Esophagus (tissue), 2 donors: ENCODE measurements at regions not wholly inside any gene's neighbourhood (a gene's known extent, or its start where the extent isn't known, plus 50 kb on each side); places are given as distances from the start of the nearest gene placed in this dataset.
"Not testable (repeated sequence)": the region's sequence is repeated elsewhere in the genome, so short reads cannot be mapped to it uniquely, and the experiment has no call there.

ENCODE experiments used
- H3K27ac ChIP-seq, 2 donors: one replicate each; pipeline ENCODE4 v1.5.1; 2013; ENCODE audit warnings: low read depth in 2 of 2, mild to moderate bottlenecking in 2 of 2, inconsistent platforms in 1 of 2, low read length in 1 of 2, moderate library complexity in 1 of 2
- H3K27me3 ChIP-seq, 2 donors: one replicate each; pipeline ENCODE4 v1.6.1; 2013; ENCODE audit warnings: low read length in 2 of 2, control low read depth in 1 of 2, mild to moderate bottlenecking in 1 of 2; ENCODE audit not compliant: insufficient read depth in 2 of 2, control insufficient read depth in 1 of 2
- H3K36me3 ChIP-seq, 2 donors: one replicate each; pipeline ENCODE4 v1.6.1; 2013; ENCODE audit warnings: low read length in 1 of 2; ENCODE audit not compliant: control insufficient read depth in 2 of 2, insufficient read depth in 2 of 2
- H3K4me1 ChIP-seq, 2 donors: one replicate each; pipeline ENCODE4 v1.6.1; 2013; ENCODE audit warnings: low read length in 1 of 2; ENCODE audit not compliant: control insufficient read depth in 2 of 2, insufficient read depth in 2 of 2
- H3K4me3 ChIP-seq, 2 donors: one replicate each; pipeline ENCODE4 v1.5.1; 2013; ENCODE audit warnings: low read length in 2 of 2, mild to moderate bottlenecking in 2 of 2, low read depth in 1 of 2, moderate library complexity in 1 of 2
- H3K9me3 ChIP-seq, 2 donors: one replicate each; pipeline ENCODE4 v1.6.1; 2013; ENCODE audit warnings: mild to moderate bottlenecking in 2 of 2, low read depth in 1 of 2, low read length in 1 of 2, moderate library complexity in 1 of 2; ENCODE audit not compliant: control insufficient read depth in 2 of 2, insufficient read depth in 1 of 2
- WGBS, 2 donors: extraction: QIAGEN DNeasy Blood & Tissue Kit; methylation state at CpG; one replicate each; pipeline ENCODE4 v1.1.7; 2013; 5-methylcytosine and 5-hydroxymethylcytosine counted together
- donor health status: healthy with polysubstance abuse.
- donor health status: Bipolar disorder and iron deficiency.

DNA sequence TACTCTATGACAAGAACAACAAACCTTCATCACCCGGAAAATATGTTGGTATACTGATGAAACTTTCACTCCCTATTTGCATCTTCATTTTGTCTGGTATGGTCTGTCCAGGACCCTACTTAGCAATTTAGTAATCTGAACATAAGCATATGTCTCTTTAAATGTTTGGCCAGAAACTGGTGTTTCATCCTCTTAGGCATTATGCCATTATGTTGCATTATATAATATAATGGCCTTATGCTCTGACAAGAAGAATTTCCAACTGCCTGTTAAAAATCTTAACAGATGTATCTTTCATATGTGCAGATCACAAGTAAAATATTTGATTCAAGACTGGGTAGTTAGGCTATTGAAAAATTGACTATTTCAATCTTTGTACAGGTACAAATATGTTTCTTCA is 610.6 kb upstream of the PRR20A start:
- H3K4me3 ChIP-seq, result no peak overlapping the region
- H3K4me1 ChIP-seq, result no peaks in the 10 kb centered on the region
- no peaks in the 10 kb centered on the region for H3K36me3 ChIP-seq
- no peaks in the 10 kb centered on the region for H3K9me3 ChIP-seq
- no peaks in the 10 kb centered on the region for H3K27me3 ChIP-seq
- 82 to 92% methylated on average over 1 of the region's 1 CpG for WGBS, 2 donors
- H3K27ac ChIP-seq, result no peak overlapping the region

DNA sequence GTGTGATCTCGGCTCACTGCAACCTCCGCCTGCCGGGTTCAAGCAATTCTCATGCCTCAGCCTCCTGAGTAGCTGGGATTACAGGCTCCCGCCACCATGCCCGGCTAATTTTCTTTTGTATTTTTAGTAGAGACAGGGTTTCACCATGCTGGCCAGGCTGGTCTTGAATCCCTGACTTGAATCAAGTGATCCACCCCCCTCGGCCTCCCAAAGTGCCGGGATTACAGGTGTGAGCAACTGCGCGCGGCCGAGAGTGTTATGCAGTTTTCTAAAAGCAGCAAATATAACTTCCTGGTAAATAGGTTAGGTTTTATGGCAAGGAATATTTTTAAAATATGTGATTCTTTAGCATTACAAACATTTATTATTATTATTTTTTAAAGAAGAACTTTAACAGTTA is 592.8 kb upstream of the PRR20A start:
- not testable (repeated sequence) for H3K9me3 ChIP-seq, H3K27me3 ChIP-seq, H3K27ac ChIP-seq, H3K4me3 ChIP-seq, H3K36me3 ChIP-seq, H3K4me1 ChIP-seq
- WGBS, 2 donors, result 93 to 95% methylated on average over 11 of the region's 11 CpGs

DNA sequence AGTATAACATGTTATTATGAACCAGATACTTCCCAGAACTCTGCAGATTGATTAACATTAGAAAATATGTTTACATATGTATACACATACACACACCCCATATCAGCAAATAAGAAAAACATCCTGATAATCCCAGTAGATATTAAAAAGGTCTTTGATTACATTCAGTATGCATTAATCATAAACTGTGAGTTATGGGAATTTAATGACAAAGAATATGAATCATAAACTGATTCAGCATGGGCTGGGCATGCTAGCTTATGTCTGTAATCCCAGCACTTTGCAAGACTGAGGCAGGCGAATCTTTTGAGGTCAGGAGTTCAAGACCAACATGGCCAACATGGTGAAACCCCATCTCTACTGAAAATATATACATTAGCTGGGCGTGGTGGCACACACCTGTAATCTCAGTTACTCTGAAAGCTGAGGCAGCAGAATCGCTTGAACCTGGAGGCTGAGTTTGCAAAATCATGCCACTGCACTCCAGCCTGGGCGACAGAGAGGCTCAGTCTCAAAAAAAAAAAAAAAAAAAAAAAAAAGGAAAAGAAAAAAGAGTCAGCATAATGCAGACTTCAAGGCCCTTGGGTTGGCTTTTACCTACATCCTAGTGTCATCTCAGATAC is 581.9 kb upstream of the PRR20A start:
- H3K36me3 ChIP-seq, result no peaks in the 10 kb centered on the region
- H3K27ac ChIP-seq, result no peak overlapping the region
- no peaks in the 10 kb centered on the region for H3K9me3 ChIP-seq
- no peaks in the 10 kb centered on the region for H3K27me3 ChIP-seq
- WGBS, 2 donors, result 70 to 72% methylated on average over 4 of the region's 4 CpGs
- H3K4me1 ChIP-seq, result no peaks in the 10 kb centered on the region
- no peak overlapping the region for H3K4me3 ChIP-seq

DNA sequence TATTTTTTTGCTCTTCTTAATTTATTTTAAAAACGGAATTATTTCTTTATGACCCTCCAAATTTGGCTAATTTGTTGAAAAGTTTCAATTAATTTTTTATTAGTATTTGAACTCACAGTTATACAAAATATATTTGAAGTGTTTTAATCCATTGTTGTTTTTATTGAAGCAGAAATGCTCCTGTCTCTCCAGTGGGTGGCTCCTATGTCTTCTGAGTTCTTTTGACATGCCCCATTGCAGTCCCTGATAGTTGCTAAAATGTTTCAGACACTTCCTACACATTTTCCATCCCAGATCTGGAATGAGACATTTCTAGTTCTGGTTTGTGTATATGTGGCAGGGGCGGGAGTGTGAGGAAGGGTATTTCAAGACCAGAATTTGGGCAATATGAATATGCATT is 579.4 kb upstream of the PRR20A start:
- H3K9me3 ChIP-seq, result no peaks in the 10 kb centered on the region
- H3K27ac ChIP-seq, result no peak overlapping the region
- H3K4me3 ChIP-seq, result no peak overlapping the region
- 71 to 74% methylated on average over 2 of the region's 2 CpGs for WGBS, 2 donors
- no peaks in the 10 kb centered on the region for H3K27me3 ChIP-seq
- no peaks in the 10 kb centered on the region for H3K36me3 ChIP-seq
- no peaks in the 10 kb centered on the region for H3K4me1 ChIP-seq

DNA sequence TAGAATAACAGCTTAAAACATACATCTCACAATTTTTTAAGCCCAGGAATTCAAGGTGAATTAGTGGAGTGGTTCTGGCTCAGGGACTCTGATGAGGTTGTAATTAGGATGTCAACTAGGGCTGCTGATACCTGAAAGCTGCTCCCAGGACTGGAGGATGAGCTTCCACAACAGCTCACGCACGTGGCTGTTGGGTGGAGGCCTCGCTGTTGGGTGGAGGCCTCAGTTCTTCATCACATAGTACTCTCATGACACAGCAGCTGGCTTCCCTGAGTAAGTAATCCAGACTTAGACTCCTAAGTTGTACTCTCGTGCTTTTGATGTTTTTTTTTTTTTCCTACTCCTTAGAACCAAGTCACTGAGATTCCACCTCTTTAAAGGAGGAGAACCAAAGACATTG is 577.1 kb upstream of the PRR20A start:
- no peaks in the 10 kb centered on the region for H3K9me3 ChIP-seq
- 63 to 64% methylated on average over 4 of the region's 4 CpGs for WGBS, 2 donors
- no peak overlapping the region for H3K4me3 ChIP-seq
- no peaks in the 10 kb centered on the region for H3K27me3 ChIP-seq
- H3K27ac ChIP-seq, result no peak overlapping the region
- H3K4me1 ChIP-seq, result no peaks in the 10 kb centered on the region
- no peaks in the 10 kb centered on the region for H3K36me3 ChIP-seq

DNA sequence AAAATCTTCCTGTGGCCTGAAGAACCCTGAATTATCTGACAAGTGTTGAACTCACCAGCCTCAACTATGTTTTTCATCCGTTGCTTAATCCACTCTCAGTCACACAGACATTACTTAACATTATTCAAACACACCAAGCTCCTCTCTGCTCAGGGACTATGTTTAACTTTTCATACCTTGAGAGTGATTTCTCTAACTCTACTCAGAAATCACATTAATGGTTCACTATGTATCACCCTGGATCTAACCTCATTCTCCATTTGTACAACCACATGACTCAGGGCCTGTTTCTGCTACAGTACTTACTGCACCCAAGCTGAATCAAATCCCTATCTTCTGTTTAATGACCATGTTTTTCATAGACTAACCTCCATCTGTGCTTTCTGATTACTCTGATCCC is 553.7 kb upstream of the PRR20A start:
- H3K27me3 ChIP-seq, result no peaks in the 10 kb centered on the region
- H3K9me3 ChIP-seq, result no peaks in the 10 kb centered on the region
- no peak overlapping the region for H3K27ac ChIP-seq
- WGBS, 2 donors, result 58 to 59% methylated on average over 1 of the region's 1 CpG
- no peak overlapping the region for H3K4me3 ChIP-seq
- H3K4me1 ChIP-seq, result no peaks in the 10 kb centered on the region
- no peaks in the 10 kb centered on the region for H3K36me3 ChIP-seq

DNA sequence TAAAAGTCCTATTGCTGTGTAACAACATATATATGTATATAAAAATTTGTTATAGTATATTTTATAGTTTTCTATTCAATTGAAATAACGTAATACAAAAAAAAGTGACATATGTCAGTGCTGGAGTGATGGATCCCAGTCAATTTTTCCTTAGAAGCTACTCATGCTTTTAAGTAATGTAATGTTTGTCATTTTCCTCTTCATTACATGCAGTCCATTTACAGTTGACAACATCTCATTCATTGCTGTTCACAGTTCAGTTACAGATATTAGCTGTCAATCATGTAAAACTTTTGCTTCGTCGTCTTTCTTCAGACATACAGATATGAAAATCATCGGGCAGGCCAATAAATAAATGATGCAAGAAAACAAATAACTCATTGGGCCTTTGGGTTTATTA is 525.1 kb upstream of the PRR20A start:
- Histone ChIP-seq H3K4me1 (no peaks in the 10 kb centered on the region), H3K4me3 (no peak overlapping the region), H3K9me3 (no peaks in the 10 kb centered on the region), H3K36me3 (no peaks in the 10 kb centered on the region), H3K27me3 (no peaks in the 10 kb centered on the region), H3K27ac (no peak overlapping the region)
- 89 to 92% methylated on average over 4 of the region's 4 CpGs for WGBS, 2 donors

DNA sequence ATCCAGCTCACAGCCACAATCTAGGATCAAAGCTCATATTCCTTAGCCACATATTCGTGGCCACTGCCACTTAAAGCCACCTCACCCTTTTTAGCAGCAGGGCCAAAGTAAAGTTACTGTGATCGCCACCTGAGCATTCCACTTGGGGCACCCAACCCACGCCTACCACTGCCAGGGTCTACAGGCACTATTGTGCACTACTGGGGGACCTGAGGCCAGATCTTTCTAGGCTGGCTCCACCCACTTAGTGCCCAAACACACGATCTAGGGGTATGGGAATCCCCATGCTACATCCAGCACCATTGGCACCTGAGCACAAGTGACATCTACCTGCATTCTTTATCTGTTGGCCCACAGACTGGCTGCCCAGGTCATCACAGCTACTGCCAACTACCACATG is 517.9 kb upstream of the PRR20A start:
- H3K4me3 ChIP-seq, result no peak overlapping the region
- no peaks in the 10 kb centered on the region for H3K27me3 ChIP-seq
- 81% methylated on average over 4 of the region's 4 CpGs for WGBS, 2 donors

DNA sequence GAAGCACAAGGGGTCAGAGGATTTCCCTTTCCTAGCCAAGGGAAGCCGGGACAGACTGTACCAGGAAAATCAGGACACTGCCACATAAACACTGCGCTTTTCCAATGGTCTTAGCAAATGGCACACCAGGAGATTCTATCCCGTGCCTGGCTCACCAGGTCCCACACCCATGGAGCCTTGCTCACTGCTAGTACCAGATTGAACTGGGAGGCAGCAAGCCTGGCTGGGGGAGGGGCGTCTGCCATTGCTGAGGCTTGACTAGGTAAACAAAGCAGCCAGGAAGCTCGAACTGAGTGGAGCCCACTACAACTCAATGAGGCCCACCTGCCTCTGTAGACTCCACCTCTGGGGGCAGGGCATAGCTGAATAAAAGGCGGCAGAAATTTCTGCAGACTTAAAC is 511.8 kb upstream of the PRR20A start:
- not testable (repeated sequence) for H3K27ac ChIP-seq, H3K4me3 ChIP-seq, H3K4me1 ChIP-seq, H3K36me3 ChIP-seq, H3K9me3 ChIP-seq, H3K27me3 ChIP-seq
- 84% methylated on average over 6 of the region's 6 CpGs for WGBS, 2 donors

More for the DNA sequence above, 517.9 kb upstream of the PRR20A start:
- Histone ChIP-seq H3K9me3 (peaks cover 8 to 12% of the 10 kb centered on the region in 2 donors), H3K36me3 (no peaks in the 10 kb centered on the region), H3K27ac (no peak overlapping the region), H3K4me1 (no peaks in the 10 kb centered on the region)

DNA sequence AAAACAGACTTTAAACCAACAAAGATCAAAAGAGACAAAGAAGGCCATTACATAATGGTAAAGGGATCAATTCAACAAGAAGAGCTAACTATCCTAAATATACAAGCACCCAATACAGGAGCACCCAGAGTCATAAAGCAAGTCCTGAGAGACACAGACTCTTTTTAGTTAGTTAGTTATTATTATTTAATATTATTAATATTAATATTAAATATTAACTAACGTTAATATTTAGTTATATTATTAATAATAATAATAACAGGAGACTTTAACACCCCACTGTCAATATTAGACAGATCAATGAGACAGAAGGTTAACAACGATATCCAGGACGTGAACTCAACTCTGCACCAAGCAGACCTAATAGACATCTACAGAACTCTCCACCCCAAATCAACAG is 509.7 kb upstream of the PRR20A start:
- not testable (repeated sequence) for H3K4me3 ChIP-seq, H3K4me1 ChIP-seq, H3K36me3 ChIP-seq, H3K9me3 ChIP-seq, H3K27ac ChIP-seq, H3K27me3 ChIP-seq
- 85 to 87% methylated on average over 3 of the region's 3 CpGs for WGBS, 2 donors
